Right renal cortex interstitium (tissue), 3 donors: ENCODE measurements at regions not wholly inside any gene's neighbourhood (a gene's known extent, or its start where the extent isn't known, plus 50 kb on each side); places are given as distances from the start of the nearest gene placed in this dataset.
A peak's percentile ranks its signal among the peaks of the same experiment; 100 is the strongest.

Experiments used
- DNase-seq, 3 donors: peaks; one replicate each; pipeline ENCODE4 v3.0.0-alpha.2; 2013; ENCODE audit warnings: low read depth in 3 of 3, low spot score in 2 of 3

DNA sequence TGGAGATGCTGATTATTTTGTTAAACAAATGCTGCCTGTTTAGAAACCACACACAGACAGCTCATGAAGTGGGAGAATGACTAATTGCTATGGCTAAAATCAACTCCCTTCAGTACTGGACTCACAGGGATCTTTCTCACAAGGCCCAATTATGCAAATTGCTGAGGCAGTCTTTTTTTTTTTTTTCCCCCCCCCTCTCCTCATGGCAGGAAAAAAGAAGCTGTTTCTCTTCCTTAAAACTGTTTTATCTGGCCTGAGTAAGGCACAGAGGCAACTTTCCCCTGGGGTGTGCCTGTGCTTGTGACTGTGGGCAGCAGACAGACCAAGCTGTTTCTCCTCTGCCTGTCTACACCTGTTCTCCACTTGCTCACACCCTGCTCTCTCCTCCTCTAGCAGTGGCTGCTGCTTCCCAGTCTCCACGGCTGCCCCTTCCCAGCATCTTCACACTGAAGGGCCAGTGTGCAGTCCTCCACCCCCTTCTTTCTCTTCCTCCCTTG is 65.4 kb upstream of the STEAP1B start:
- DNase-seq, result no peak

DNA sequence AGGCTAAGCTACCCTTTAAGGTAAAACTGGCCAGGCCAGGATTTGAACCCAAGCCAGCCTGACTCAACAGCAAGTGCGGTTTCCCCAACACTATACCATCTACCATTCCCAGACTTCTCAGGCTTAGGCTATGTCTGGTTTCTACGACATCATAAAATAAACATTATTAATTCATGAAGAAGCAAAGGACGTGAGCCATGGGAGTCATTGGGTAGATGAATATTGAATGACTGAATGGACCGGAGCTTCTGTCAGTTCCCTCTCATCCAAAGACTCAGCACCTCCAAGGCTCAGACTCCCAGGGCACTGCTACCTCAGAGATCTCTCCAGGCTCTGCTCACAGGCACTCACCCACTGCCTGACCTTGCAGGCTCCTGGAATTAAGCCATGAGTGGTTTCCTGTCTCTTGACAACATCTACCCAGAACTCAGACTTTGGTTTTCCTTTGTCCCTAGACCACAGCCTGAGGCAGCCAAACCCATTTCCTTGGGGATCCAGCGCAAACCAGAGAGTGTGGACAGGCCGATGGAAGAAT is 64.6 kb upstream of the STEAP1B start:
- DNase-seq, result no peak

DNA sequence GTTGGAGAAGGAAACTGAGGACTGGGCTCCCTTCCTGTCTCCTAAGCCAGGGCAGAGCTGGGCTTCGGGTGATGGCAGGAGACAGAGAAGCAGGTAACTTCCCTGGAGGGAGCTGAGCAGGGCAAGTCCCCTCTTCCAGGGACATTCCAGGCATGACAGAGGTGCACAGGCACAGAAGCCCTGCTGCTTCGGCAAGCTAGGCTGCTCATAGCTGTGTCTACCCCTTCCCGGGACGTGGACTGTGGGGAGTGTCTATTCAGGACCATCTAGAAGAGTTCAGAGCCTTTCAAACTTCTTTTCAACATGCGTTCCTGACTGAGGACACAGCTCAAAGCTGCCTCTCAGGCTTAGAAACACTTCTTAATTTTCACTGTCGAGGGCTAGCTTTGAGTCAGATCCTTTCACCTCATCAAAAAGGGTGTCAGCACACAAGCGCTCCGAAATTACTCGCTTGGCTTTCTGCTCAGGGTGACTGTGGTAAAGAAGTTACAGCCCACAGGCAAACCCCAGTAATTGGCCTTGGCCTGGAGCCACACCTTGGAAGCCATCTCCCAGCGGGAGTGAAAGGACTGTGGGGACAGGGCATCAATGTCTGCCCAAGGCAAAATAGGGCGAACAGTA is 63.7 kb upstream of the STEAP1B start:
- no peak for DNase-seq

DNA sequence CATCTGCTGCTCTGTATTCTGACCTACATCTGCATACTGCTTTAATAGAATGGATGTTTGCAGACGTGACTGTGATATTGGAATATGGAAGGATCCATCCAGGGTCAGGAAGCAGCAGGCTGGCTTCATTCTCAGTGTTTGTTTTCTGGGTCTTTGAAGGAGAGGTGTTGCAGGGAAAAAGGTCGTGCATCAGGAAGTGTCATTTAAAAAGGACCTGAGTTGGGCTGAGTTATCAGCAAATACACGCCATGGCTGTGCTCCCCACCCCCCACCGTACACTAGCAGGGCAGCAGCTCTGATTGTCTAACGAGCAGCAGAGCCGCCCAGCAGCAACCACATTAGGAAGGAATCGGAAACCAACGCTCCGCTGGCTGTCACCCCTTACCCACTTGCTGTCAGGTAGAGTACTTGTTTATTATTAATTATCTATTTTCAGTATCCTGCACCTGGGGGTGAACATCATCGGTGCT is 63.1 kb upstream of the STEAP1B start:
- no peak for DNase-seq

DNA sequence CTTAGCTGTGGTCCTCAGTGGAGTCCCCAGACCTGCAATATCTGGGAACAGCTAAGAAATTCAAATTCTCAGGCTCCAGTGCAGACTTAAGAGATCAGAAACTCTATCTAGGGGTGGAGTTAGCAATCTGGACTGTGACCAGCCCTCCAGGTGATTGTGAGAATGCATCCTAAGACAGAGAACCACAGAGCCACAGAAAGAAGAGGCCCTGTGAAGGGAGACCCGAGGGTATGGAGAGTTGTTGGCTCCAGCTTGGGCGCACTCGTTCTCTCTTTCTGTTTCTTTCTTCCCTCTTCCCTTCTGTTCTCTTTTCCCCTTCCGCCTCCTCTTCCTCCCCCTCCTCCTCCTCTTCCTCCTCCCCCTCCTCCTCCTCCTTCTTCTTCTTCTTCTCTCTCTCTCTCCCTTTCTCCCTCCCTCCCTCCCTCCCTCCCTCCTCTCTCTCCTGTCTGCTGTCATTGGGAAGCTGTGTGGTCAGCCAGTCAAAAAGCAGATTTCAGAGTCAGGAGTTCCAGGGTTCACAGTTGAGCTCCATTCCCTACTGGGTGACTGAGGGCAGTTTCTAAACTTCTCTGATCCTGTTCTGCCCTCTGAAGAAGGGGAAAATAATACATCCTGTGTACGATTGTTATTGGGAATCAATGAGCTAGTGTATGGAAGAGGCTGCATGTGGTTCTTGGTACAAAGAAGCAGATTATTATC is 62.1 kb upstream of the STEAP1B start:
- DNase-seq, result no peak

DNA sequence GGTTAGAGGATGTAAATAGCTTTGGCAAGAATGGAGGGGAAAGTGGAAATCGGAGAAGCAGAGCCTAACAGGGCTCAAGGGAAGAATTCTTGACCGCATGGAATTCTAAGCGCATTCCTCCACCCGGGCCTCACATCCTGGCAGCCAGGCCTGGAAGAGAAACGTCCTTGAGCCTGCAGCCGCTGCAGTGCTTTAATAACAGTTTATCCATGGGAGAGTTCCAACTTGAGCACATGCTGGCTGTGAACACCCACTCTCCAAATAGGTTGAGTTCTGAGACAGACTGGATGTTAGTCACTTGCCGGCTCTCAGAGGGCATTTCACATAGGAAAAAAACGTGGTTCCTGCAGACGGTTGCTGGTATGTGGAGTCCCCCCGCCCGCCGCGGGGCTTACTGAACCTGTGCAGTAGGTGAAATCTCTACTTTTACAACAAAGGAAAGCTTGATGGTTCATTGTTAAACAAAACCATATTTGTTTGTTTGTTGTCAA is 61.4 kb upstream of the STEAP1B start:
- no peak for DNase-seq

DNA sequence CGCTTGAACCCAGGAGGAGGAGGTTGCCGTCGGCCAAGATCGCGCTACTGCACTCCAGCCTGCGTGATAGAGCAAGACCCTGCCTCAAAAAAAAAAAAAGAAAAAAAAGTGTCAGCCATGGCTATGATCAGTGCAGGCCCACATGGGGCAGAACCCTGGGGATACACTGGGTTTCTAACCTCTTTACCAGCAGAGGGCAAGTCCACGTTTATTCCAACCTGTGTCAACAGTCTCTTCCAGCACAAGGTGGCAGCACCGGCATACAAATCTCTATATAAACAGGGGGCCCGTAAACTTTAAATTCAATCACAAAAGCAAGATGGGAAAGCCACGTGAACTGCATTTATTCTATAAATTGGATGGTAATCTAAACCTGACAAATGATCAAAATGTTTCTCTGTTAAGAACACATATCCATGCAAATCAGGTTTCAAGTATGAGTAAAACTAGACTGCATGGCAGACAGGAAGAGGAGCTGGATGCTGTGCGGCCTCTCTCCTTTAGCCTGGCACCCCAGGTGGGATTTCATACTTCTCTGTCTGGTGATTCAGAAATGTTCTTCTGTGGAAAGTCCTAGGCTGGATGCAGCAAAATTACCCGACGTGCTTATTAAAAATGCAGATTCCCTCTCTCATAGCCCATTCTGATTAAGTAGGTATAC is 60.0 kb upstream of the STEAP1B start:
- no peak for DNase-seq

DNA sequence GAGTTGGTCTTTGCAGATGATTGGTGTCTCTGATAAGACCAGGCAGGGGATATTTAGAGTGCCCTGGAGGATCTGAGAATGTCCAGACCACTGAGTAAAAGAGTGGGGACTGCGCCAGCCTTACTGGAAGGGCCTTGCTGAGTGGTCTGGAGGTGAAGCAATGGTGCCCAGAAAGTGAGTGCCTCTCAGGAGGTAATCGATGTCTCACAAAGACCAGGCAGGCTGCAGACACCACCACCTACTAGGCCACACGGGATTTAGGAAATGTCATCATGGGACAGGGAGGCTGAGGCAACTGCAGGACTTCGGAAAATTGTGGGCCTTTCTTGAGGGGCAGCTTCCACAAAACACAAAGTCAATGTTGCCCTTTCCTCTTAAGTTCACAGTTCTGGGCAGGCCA is 57.2 kb upstream of the STEAP1B start:
- no peak for DNase-seq

DNA sequence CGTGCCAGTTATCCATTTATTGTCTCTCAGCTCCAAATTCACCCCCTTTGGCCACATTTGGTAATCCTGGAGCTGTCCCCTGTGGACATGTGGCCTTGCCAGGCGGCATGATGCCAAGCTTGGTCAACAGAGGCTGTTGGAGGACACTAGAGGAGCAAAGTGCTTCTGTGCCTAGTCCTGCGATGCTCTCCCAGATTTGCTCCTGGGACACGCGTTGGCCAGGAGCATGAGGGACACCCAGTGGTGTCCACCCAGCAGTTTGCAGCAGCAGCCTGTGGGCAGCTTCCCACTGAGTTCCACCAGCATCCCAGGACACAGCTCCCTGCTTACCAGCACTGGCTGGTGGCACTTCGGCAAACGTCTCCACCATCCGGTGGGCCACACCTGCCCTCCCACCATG is 55.5 kb upstream of the STEAP1B start:
- no peak for DNase-seq

DNA sequence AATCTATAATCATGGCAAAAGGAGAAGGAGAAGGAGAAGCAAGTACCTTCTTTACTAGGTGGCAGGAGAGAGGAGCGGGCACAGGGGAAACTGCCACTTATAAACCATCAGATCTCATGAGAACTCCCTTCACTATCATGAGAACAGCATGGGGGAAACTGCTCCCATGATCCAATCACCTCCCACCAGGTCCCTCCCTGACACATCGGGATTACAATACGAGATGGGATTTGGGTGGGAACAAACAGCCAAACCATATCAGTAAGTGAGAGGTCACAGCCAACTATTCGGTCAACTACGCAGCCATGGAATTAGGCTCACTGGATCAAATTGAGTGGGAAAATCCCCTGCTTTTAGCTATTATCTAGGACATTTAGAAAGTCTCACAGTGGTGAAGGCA is 54.2 kb upstream of the STEAP1B start:
- no peak for DNase-seq

DNA sequence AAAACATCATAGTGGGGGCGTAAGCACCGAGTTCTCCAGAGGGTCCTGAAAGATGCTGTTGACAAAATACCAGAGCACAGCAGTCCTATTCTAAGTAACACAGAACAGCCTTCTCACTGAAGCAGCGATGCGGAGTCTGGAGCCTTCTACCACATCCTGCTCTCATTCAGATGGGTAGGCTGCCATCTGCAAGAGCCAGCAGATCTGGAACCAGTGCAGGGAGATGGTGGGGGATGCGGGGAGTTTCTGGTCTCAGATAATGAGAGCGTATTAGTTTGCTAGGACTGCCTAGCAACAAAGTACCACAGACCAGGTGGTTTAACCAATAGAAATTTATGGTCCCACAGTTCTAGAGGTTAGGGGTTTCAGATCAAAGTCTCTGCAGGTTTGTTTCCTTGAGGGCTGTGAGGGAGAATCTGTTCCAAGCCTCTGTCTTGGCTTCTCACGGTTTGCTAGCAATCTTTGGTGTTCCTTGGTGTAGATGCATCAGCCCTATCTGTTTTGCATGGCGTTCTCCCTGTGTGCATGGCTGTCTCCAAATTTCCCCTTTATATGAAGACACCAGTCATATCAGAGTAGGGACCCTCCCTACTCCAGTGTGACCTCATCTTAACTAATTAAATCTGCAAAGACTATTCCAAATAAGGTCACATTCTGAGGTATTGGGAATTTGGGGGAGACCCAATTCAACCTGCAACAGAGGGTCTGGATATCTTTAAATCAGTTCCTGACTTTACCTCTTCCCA is 52.0 kb upstream of the STEAP1B start:
- DNase-seq, result no peak

DNA sequence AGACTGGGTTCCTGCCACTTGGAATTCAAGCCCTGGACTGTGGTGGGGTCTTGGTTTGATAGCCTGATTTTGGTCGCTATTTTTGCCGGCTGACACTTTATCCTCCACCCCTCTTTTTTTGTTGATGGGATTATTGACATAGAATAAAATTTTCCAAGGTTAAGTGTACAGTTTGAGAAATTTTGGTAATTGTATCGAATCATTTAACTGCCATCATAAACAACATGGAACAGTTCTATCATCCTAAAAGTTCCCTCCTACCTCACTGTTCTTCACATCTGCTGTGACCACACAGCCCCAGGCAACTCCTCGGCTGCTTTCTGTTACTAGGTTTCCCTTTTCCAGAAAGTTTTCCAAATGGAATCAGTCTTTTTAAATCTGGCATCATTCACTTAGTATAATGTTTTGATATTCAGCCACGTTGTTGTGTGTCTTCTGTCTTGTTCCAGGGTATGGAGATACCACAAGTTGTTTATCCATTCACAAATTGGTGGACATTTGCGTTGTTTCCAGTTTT is 50.6 kb upstream of the STEAP1B start:
- no peak for DNase-seq

DNA sequence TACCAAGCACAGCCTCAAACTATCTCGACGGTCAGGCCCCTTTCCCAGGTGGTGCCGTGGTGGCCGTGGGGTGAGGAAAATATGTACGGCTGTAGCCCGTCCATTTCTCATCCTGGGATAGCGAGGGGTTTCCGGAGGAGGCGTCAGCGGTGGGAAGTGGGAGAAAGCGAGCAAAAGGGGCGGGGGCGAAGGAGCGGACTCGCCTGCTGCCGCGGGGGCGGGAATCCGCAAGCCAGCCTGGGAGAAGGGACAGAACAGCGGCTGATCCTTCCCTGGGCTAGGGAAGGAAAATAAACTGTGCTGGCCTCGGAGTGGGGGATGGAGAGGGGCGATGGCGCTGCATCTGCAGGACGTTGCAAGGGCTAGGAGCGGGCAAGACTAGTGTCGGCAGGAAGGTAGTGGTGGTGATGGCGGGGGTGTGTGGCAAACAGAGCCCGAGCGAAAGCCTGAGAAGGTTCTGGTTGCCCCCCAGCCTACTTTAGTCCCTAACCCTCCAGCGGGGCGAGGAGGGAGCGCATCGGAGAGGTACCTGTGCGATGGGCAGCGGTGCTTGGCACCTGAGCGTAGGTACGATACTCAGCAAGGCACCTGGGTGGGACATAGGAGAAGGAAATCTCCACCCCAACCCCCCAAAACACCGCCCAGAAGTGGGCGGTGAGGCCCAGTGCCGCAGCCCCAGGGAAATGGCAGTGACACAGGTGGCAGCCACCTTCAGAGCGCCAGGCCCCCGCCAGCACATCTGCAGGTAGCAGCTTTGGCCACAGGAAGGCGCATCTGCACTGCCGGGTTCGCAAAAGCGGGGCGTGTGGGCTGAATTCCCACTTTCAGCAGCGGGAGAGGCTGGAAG is 49.9 kb upstream of the STEAP1B start:
- DNase-seq, result peak in 1 of 3 donors; percentile 52
